ENCODE measurements at regions not wholly inside any gene's neighbourhood (a gene's known extent, or its start where the extent isn't known, plus 50 kb on each side); places are given as distances from the start of the nearest gene placed in this dataset.

DNA sequence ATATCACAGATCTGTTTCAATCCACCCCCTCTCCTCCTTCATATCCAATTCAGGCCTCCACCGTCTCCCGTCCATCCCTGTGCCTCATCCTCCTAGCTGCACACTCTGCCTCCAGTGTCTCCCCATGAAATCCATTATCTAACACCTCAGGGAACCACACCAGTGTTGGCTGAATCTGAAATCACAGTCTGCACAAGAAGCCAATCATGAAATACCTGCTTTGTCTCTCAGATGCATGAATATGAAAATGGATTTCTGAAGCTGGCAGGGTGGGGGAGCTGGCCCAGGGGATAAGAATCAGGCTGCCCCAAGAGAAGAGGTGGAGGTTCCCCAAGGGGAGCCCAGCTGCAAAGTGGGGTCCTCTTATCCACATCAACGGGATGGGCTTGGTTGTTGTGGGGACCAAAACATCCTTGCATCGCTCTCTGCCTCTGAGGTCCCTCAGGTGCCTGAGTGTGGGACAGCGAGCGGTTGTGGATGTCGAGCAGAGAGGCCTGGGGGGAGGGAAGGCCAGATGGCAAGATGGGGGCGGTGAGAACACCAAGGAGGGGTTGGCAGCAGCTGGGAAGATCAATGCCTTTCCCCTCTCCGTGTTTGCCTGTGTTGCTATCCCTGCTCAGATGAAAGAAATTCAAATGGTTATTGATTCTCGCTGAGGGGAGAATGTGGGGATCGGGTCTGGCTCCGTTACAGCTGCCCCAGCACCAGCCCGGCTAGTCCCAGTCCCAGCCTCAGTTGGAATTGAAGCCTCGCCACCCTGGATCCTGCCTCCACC lies 237.3 kb upstream of the POU3F1 start:
- Histone ChIP-seq H3K4me3 (no peak overlapping the region), H3K27me3 (ENCODE audit: insufficient read depth in 3 of 3, low read length in 2 of 3) (peaks cover 0 to 17% (median 0%) of the 10 kb centered on the region in 3 donors), H3K9me3 (peaks cover 10% of the 10 kb centered on the region), H3K27ac (no peak overlapping the region), H3K36me3 (ENCODE audit: insufficient read depth in 1 of 2, low read depth in 1 of 2) (no peaks in the 10 kb centered on the region), H3K4me1 (no peaks in the 10 kb centered on the region)
- intact Hi-C loops (cut with DNase I) = no loop called here
- WGBS, 3 donors = 53 to 58% (median 55%) methylated on average over 14 of the region's 14 CpGs
- DNase-seq (no peak), ATAC-seq (no peak)
- TF ChIP-seq CTCF (IDR thresholded peaks at IDR 0.05) = no peak

GRCh38 chr1:38279148-38279547 lies 232.6 kb upstream of the POU3F1 start:
- H3K36me3 ChIP-seq (ENCODE audit: insufficient read depth in 1 of 2, low read depth in 1 of 2) = no peaks in the 10 kb centered on the region
- H3K4me3 ChIP-seq = no peak overlapping the region
- H3K4me1 ChIP-seq = no peaks in the 10 kb centered on the region
- ATAC-seq = no peak
- TF ChIP-seq CTCF (IDR thresholded peaks at IDR 0.05) = no peak
- DNase-seq = no peak
- peaks cover 0 to 12% (median 0%) of the 10 kb centered on the region in 3 donors for H3K27me3 ChIP-seq (ENCODE audit: insufficient read depth in 3 of 3, low read length in 2 of 3)
- intact Hi-C loops (cut with DNase I) = no loop called here
- peaks cover 20% of the 10 kb centered on the region for H3K9me3 ChIP-seq
- H3K27ac ChIP-seq = no peak overlapping the region

- no peak for DNase-seq
- Histone ChIP-seq H3K4me3 (no peak overlapping the region), H3K9me3 (peaks cover 20% of the 10 kb centered on the region), H3K4me1 (no peaks in the 10 kb centered on the region), H3K36me3 (ENCODE audit: insufficient read depth in 1 of 2, low read depth in 1 of 2) (no peaks in the 10 kb centered on the region), H3K27me3 (ENCODE audit: insufficient read depth in 3 of 3, low read length in 2 of 3) (peaks cover 0 to 10% (median 0%) of the 10 kb centered on the region in 3 donors), H3K27ac (no peak overlapping the region)
- ATAC-seq = no peak
- 76 to 91% (median 78%) methylated on average over 2 of the region's 2 CpGs for WGBS, 3 donors
- no peak for TF ChIP-seq CTCF (IDR thresholded peaks at IDR 0.05)
- intact Hi-C loops (cut with DNase I) = no loop called here
These were observed 231.1 kb upstream of the POU3F1 start for GRCh38 chr1:38277646-38278045.

DNA sequence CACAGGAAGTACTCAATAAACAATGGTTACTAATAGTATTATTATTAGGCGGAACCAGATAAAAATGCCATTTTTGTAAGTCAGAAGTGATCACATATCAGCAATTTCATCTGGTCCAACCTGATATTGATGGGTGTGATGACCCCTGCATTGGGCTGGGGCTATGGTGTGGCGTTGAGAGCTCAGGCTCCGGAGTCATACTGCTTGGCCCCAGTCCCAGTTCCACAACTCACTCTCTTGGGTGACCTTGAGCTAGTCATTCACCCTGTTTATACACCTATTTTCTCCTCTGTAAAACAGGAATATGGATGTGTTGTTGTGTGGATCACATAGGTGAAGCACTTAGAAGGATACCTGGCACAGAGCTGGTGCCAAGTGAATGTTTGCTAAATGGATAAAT lies 229.4 kb upstream of the POU3F1 start:
- no peaks in the 10 kb centered on the region for H3K36me3 ChIP-seq (ENCODE audit: insufficient read depth in 1 of 2, low read depth in 1 of 2)
- H3K27ac ChIP-seq = no peak overlapping the region
- H3K27me3 ChIP-seq (ENCODE audit: insufficient read depth in 3 of 3, low read length in 2 of 3) = peaks cover 0 to 16% (median 0%) of the 10 kb centered on the region in 3 donors
- ATAC-seq (no peak), DNase-seq (no peak)
- no peak for TF ChIP-seq CTCF (IDR thresholded peaks at IDR 0.05)
- no peaks in the 10 kb centered on the region for H3K4me1 ChIP-seq
- H3K4me3 ChIP-seq = no peak overlapping the region
- WGBS, 3 donors = 76 to 84% (median 79%) methylated on average over 3 of the region's 3 CpGs
- intact Hi-C loops (cut with DNase I) = no loop called here
- peaks cover 20% of the 10 kb centered on the region for H3K9me3 ChIP-seq

GRCh38 chr1:38274974-38275373 lies 228.4 kb upstream of the POU3F1 start:
- no peaks in the 10 kb centered on the region for H3K4me1 ChIP-seq
- ATAC-seq (no peak), DNase-seq (no peak)
- H3K27ac ChIP-seq = no peak overlapping the region
- TF ChIP-seq CTCF (IDR thresholded peaks at IDR 0.05) = no peak
- intact Hi-C loops (cut with DNase I) = no loop called here
- 18 to 26% (median 26%) methylated on average over 4 of the region's 4 CpGs for WGBS, 3 donors
- no peak overlapping the region for H3K4me3 ChIP-seq
- H3K27me3 ChIP-seq (ENCODE audit: insufficient read depth in 3 of 3, low read length in 2 of 3) = peaks cover 0 to 20% (median 0%) of the 10 kb centered on the region in 3 donors
- no peaks in the 10 kb centered on the region for H3K36me3 ChIP-seq (ENCODE audit: insufficient read depth in 1 of 2, low read depth in 1 of 2)
- H3K9me3 ChIP-seq = peaks cover 20% of the 10 kb centered on the region

Measured in psoas muscle (tissue), 7 donors.